ENCODE measurements at regions not wholly inside any gene's neighbourhood (a gene's known extent, or its start where the extent isn't known, plus 50 kb on each side); places are given as distances from the start of the nearest gene placed in this dataset.

GRCh38 chr13:63190742-63191141 lies 1775.1 kb upstream of the PCDH20 start:
- H3K79me2 ChIP-seq (ENCODE audit: control insufficient read depth, insufficient read depth, low read length), result no peaks in the 10 kb centered on the region
- DNase-seq (ENCODE audit: low read depth, low spot score) (no peak), FAIRE-seq (no peak)
- dilution Hi-C loops (cut with MboI; ENCODE audit: extremely low pct_ligation_motif_present, low sequenced_read_pairs) (no loop called here), intact Hi-C loops (cut with micrococcal nuclease) (no loop called here)
- H3K27ac ChIP-seq (ENCODE audit: insufficient read depth, low read depth, low read length), result no peak overlapping the region
- TF ChIP-seq EZH2 (IDR thresholded peaks at IDR 0.05; ENCODE audit: borderline replicate concordance, low read depth, low read length, severe bottlenecking), result no peak
- no peaks in the 10 kb centered on the region for H3K27me3 ChIP-seq (ENCODE audit: control insufficient read depth in 2 of 2, insufficient read depth in 2 of 2, low read length in 2 of 2)
- no peak overlapping the region for H2AFZ ChIP-seq (ENCODE audit: low read depth, low read length)
- no peak overlapping the region for H3K9ac ChIP-seq (replicated peaks; ENCODE audit: extremely low read depth, insufficient read depth, low read length)
- no TSS peak for BruUV-seq (replicated peaks)
- H3K9me1 ChIP-seq (replicated peaks; ENCODE audit: control insufficient read depth, extremely low read depth, insufficient read depth, low read length), result no peaks in the 10 kb centered on the region
- no peaks in the 10 kb centered on the region for H4K20me1 ChIP-seq (replicated peaks; ENCODE audit: control insufficient read depth, extremely low read depth, insufficient read depth, low read length)
- H3K36me3 ChIP-seq (ENCODE audit: control insufficient read depth in 2 of 2, extremely low read depth in 1 of 2, insufficient read depth in 2 of 2, low read length in 2 of 2), result no peaks in the 10 kb centered on the region
- H3K4me3 ChIP-seq (replicated peaks in 1 of 3; ENCODE audit: insufficient read depth in 1 of 3, low read depth in 1 of 3, low read length in 3 of 3), result no peak overlapping the region
- CTCF ChIA-PET, result no interaction called here
- H3K4me2 ChIP-seq (ENCODE audit: insufficient read depth, low read length), result no peak overlapping the region
- POLR2A ChIA-PET, result no interaction called here
- no peaks in the 10 kb centered on the region for H3K9me3 ChIP-seq (replicated peaks; ENCODE audit: control insufficient read depth, insufficient read depth, low read length)
- H3K4me1 ChIP-seq (ENCODE audit: control insufficient read depth, extremely low read depth, insufficient read depth, low read length), result no peaks in the 10 kb centered on the region

DNA sequence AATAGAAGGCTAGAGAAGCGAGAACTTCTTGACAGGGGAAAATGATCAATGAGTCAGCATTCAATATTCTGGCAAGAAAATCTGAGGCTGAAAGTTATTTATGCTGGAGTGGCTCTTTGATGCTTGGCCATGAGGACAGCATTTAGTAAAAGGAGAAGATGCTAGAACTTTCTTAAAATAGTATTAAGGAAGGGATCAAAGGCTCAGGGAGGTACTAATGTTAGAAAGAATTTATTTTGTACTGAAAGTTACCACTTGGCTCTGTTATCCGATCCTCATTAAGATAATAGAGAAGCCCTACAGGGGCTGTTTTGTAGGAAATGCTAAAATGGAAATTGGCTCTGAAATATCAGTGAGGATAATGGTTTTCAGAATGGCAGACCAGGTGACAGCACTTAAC lies 1774.6 kb upstream of the PCDH20 start:
- Histone ChIP-seq H4K20me1 (replicated peaks; ENCODE audit: control insufficient read depth, extremely low read depth, insufficient read depth, low read length) (no peaks in the 10 kb centered on the region), H3K36me3 (ENCODE audit: control insufficient read depth in 2 of 2, extremely low read depth in 1 of 2, insufficient read depth in 2 of 2, low read length in 2 of 2) (no peaks in the 10 kb centered on the region), H3K4me1 (ENCODE audit: control insufficient read depth, extremely low read depth, insufficient read depth, low read length) (no peaks in the 10 kb centered on the region), H3K4me3 (replicated peaks in 1 of 3; ENCODE audit: insufficient read depth in 1 of 3, low read depth in 1 of 3, low read length in 3 of 3) (no peak overlapping the region), H3K9me3 (replicated peaks; ENCODE audit: control insufficient read depth, insufficient read depth, low read length) (no peaks in the 10 kb centered on the region), H3K9ac (replicated peaks; ENCODE audit: extremely low read depth, insufficient read depth, low read length) (no peak overlapping the region), H2AFZ (ENCODE audit: low read depth, low read length) (no peak overlapping the region), H3K27ac (ENCODE audit: insufficient read depth, low read depth, low read length) (no peak overlapping the region), H3K27me3 (ENCODE audit: control insufficient read depth in 2 of 2, insufficient read depth in 2 of 2, low read length in 2 of 2) (no peaks in the 10 kb centered on the region), H3K9me1 (replicated peaks; ENCODE audit: control insufficient read depth, extremely low read depth, insufficient read depth, low read length) (no peaks in the 10 kb centered on the region), H3K79me2 (ENCODE audit: control insufficient read depth, insufficient read depth, low read length) (no peaks in the 10 kb centered on the region), H3K4me2 (ENCODE audit: insufficient read depth, low read length) (no peak overlapping the region)
- ChIA-PET CTCF (no interaction called here), POLR2A (no interaction called here)
- intact Hi-C loops (cut with micrococcal nuclease), result no loop called here
- no peak for FAIRE-seq
- TF ChIP-seq EZH2 (IDR thresholded peaks at IDR 0.05; ENCODE audit: borderline replicate concordance, low read depth, low read length, severe bottlenecking), result no peak
- no peak for TF ChIP-seq GATA2 (IDR thresholded peaks at IDR 0.05; ENCODE audit: insufficient read depth, insufficient read length, low read depth, low read length)
- no peak for TF ChIP-seq MYC (IDR thresholded peaks at IDR 0.05; ENCODE audit: low read depth, low read length)
- no peak for TF ChIP-seq POLR2AphosphoS5 (IDR thresholded peaks at IDR 0.05; ENCODE audit: insufficient read depth, low read depth, low read length)
- TF ChIP-seq, protein P1, sequence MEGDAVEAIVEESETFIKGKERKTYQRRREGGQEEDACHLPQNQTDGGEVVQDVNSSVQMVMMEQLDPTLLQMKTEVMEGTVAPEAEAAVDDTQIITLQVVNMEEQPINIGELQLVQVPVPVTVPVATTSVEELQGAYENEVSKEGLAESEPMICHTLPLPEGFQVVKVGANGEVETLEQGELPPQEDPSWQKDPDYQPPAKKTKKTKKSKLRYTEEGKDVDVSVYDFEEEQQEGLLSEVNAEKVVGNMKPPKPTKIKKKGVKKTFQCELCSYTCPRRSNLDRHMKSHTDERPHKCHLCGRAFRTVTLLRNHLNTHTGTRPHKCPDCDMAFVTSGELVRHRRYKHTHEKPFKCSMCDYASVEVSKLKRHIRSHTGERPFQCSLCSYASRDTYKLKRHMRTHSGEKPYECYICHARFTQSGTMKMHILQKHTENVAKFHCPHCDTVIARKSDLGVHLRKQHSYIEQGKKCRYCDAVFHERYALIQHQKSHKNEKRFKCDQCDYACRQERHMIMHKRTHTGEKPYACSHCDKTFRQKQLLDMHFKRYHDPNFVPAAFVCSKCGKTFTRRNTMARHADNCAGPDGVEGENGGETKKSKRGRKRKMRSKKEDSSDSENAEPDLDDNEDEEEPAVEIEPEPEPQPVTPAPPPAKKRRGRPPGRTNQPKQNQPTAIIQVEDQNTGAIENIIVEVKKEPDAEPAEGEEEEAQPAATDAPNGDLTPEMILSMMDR (IDR thresholded peaks at IDR 0.05; ENCODE audit: extremely low read depth in 1 of 2, insufficient read depth in 1 of 2, low read depth in 1 of 2, low read length in 2 of 2), result no peak
- no peak for TF ChIP-seq JUN (IDR thresholded peaks at IDR 0.05; ENCODE audit: borderline replicate concordance, insufficient read depth, insufficient read length, low read depth)
- TF ChIP-seq, protein P2, sequence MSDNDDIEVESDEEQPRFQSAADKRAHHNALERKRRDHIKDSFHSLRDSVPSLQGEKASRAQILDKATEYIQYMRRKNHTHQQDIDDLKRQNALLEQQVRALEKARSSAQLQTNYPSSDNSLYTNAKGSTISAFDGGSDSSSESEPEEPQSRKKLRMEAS (IDR thresholded peaks at IDR 0.05; ENCODE audit: insufficient read depth, insufficient read length), result no peak
- no peak for TF ChIP-seq FOS (IDR thresholded peaks at IDR 0.05; ENCODE audit: borderline replicate concordance, insufficient read depth, low read length)
- no peak for TF ChIP-seq POLR2A (IDR thresholded peaks at IDR 0.05; ENCODE audit: low read depth, low read length)
- DNase-seq (ENCODE audit: low read depth, low spot score), result no peak
- no TSS peak for BruUV-seq (replicated peaks)
- dilution Hi-C loops (cut with MboI; ENCODE audit: extremely low pct_ligation_motif_present, low sequenced_read_pairs), result no loop called here

Measured in endothelial cell of umbilical vein (primary cell).